Panc1 (cell line): ENCODE measurements at regions not wholly inside any gene's neighbourhood (a gene's known extent, or its start where the extent isn't known, plus 50 kb on each side); places are given as distances from the start of the nearest gene placed in this dataset.

Experiments used
- ATAC-seq: fragments of 200-7000 bp; cut with Tn5 transposase; 2 replicates; pipeline ENCODE4 v1.9.1; 2020; ENCODE audit warnings: mild to moderate bottlenecking, moderate library complexity
- BruUV-seq: library from RNA; stranded (reverse); fragments of 400-500 nt; replicated peaks from 2 replicates; lab custom pipeline; 2021; lab: Mats Ljungman, UMichigan
- CTCF ChIA-PET: fragments of 300-600 bp; sonication (Branson Sonifier 250); formaldehyde crosslinking; loops from one replicate; lab custom pipeline; 2022; ENCODE audit warnings: antibody characterized with exemption; lab: Charles Lee
- POLR2A ChIA-PET: fragments of 300-600 bp; sonication (Branson Sonifier 250); formaldehyde crosslinking; loops from one replicate; lab custom pipeline; 2022; ENCODE audit warnings: antibody characterized with exemption; lab: Charles Lee
- DNase-seq: peaks from one replicate; pipeline ENCODE4 v3.0.0-alpha.2; 2010; ENCODE audit warnings: low read depth, low spot score
- H3K27ac ChIP-seq: 2 replicates; pipeline ENCODE4 v1.5.1; 2011; ENCODE audit warnings: mild to moderate bottlenecking, low read length, inconsistent platforms
- H3K27me3 ChIP-seq: fragments of 200-500 bp; sonication (Bioruptor generic); 2 replicates; pipeline ENCODE4 v1.6.0; 2014; ENCODE audit warnings: low read length, inconsistent platforms; ENCODE audit not compliant: control insufficient read depth, insufficient read depth
- H3K36me3 ChIP-seq: fragments of 200-500 bp; sonication (Bioruptor generic); 2 replicates; pipeline ENCODE4 v1.5.1; 2014; ENCODE audit warnings: inconsistent platforms, mild to moderate bottlenecking, low read length, moderate library complexity; ENCODE audit not compliant: control insufficient read depth, insufficient read depth
- H3K4me1 ChIP-seq: 2 replicates; pipeline ENCODE4 v1.5.1; 2011; ENCODE audit warnings: inconsistent platforms, mild to moderate bottlenecking, low read length, moderate library complexity; ENCODE audit not compliant: control insufficient read depth, insufficient read depth
- H3K4me3 ChIP-seq, 2 experiments: 2 replicates each; pipeline ENCODE4 v1.5.1; 2011 to 2012; ENCODE audit warnings: low read depth in 2 of 2, low read length in 2 of 2, mild to moderate bottlenecking in 2 of 2, inconsistent platforms in 1 of 2, moderate library complexity in 1 of 2
- H3K9me3 ChIP-seq: fragments of 200-500 bp; sonication (Bioruptor generic); 2 replicates; pipeline ENCODE4 v1.5.1; 2014; ENCODE audit warnings: low read depth, mild to moderate bottlenecking, inconsistent platforms, low read length, moderate library complexity; ENCODE audit not compliant: control insufficient read depth, insufficient read depth
- POLR2AphosphoS5 ChIP-seq: IDR thresholded peaks from 2 replicates; pipeline ENCODE4 v1.6.1; 2012; ENCODE audit warnings: mild to moderate bottlenecking, low read depth, low read length, moderate library complexity
- SIN3A ChIP-seq: IDR thresholded peaks from 2 replicates; pipeline ENCODE4 v1.6.1; 2012; ENCODE audit warnings: low read depth, mild to moderate bottlenecking, low read length, moderate library complexity, borderline replicate concordance; ENCODE audit not compliant: insufficient read depth
- TCF7L2 ChIP-seq: IDR thresholded peaks from 2 replicates; pipeline ENCODE4 v1.6.1; 2011; ENCODE audit warnings: mild to moderate bottlenecking, low read depth, low read length, inconsistent platforms
- in situ Hi-C: cut with HindIII; loops from 2 replicates; pipeline ENCODE4 v1.10.0; 2016; ENCODE audit warnings: low sequenced_read_pairs, low pct_unique_long_range_greater_than_20kb
- intact Hi-C: fragments of 100-400 bp; cut with micrococcal nuclease; formaldehyde crosslinking; loops from one replicate; pipeline ENCODE4 v1.10.0; 2022; ENCODE audit not compliant: unreplicated experiment
- TF ChIP-seq, protein P1 (sequence below), 2 experiments: IDR thresholded peaks; 2 replicates each; pipeline ENCODE4 v1.6.1; 2011 to 2012; ENCODE audit warnings: low read depth in 2 of 2, control low read depth in 1 of 2, low read length in 1 of 2, mild to moderate bottlenecking in 1 of 2, moderate library complexity in 1 of 2; ENCODE audit not compliant: insufficient read depth in 1 of 2
- TF ChIP-seq, protein P2 (sequence below): fragments of 450-650 bp; IDR thresholded peaks from 2 replicates; pipeline ENCODE4 v1.5.1; 2017; ENCODE audit warnings: mild to moderate bottlenecking

DNA sequence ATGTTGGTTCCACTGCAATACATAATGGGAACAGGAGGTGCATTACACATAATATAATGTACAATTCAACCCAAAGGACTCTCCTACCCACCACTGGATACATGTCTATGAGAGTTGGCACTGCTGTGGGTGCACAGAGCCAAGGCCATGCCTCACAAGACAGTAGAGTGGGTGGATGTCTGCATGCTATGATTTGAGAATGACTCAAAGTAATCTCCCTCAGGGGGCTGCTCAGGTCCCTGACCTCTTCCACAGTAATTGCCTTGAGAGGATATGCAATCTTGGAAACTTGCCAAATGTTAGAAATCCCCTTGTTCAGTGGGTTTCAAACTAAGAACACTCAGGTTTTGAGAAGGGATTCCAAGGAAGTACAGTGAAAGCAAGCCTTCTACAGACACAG is 79.0 kb downstream of the ANKEF1 start:
- Histone ChIP-seq H3K4me3 (no peak overlapping the region), H3K4me1 (no peaks in the 10 kb centered on the region), H3K27ac (no peak overlapping the region), H3K36me3 (no peaks in the 10 kb centered on the region), H3K9me3 (no peaks in the 10 kb centered on the region), H3K27me3 (no peaks in the 10 kb centered on the region)
- in situ Hi-C loops (no loop called here), intact Hi-C loops (no loop called here)
- ATAC-seq: no peak
- no peak for TF ChIP-seq TCF7L2
- TF ChIP-seq, protein P1, sequence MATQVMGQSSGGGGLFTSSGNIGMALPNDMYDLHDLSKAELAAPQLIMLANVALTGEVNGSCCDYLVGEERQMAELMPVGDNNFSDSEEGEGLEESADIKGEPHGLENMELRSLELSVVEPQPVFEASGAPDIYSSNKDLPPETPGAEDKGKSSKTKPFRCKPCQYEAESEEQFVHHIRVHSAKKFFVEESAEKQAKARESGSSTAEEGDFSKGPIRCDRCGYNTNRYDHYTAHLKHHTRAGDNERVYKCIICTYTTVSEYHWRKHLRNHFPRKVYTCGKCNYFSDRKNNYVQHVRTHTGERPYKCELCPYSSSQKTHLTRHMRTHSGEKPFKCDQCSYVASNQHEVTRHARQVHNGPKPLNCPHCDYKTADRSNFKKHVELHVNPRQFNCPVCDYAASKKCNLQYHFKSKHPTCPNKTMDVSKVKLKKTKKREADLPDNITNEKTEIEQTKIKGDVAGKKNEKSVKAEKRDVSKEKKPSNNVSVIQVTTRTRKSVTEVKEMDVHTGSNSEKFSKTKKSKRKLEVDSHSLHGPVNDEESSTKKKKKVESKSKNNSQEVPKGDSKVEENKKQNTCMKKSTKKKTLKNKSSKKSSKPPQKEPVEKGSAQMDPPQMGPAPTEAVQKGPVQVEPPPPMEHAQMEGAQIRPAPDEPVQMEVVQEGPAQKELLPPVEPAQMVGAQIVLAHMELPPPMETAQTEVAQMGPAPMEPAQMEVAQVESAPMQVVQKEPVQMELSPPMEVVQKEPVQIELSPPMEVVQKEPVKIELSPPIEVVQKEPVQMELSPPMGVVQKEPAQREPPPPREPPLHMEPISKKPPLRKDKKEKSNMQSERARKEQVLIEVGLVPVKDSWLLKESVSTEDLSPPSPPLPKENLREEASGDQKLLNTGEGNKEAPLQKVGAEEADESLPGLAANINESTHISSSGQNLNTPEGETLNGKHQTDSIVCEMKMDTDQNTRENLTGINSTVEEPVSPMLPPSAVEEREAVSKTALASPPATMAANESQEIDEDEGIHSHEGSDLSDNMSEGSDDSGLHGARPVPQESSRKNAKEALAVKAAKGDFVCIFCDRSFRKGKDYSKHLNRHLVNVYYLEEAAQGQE (IDR thresholded peaks at IDR 0.05; ENCODE audit: insufficient read depth in 1 of 2, low read depth in 2 of 2, low read length in 1 of 2): no peak
- no peak for TF ChIP-seq SIN3A
- no peak for TF ChIP-seq POLR2AphosphoS5
- TF ChIP-seq, protein P2, sequence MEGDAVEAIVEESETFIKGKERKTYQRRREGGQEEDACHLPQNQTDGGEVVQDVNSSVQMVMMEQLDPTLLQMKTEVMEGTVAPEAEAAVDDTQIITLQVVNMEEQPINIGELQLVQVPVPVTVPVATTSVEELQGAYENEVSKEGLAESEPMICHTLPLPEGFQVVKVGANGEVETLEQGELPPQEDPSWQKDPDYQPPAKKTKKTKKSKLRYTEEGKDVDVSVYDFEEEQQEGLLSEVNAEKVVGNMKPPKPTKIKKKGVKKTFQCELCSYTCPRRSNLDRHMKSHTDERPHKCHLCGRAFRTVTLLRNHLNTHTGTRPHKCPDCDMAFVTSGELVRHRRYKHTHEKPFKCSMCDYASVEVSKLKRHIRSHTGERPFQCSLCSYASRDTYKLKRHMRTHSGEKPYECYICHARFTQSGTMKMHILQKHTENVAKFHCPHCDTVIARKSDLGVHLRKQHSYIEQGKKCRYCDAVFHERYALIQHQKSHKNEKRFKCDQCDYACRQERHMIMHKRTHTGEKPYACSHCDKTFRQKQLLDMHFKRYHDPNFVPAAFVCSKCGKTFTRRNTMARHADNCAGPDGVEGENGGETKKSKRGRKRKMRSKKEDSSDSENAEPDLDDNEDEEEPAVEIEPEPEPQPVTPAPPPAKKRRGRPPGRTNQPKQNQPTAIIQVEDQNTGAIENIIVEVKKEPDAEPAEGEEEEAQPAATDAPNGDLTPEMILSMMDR: no peak
- ChIA-PET CTCF (no interaction called here), POLR2A (no interaction called here)
- no peak for DNase-seq
- BruUV-seq: no TSS peak

DNA sequence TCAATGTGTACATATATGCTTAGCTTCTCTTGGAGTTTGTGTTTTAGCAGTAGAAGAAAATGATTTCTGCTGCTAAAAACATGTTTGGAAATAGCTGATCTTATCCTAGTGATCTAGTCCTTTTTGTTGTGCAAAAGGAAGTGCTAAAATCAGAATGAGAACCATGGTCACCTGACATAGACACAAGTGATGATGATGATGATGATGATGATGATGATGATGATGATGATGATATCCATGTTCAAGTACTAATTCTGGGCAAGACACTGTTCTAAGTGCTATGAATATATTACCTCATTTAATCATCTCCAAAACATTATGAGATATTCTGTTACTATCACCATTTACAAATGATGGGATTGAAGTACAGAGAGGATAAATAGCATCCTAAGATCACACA is 79.8 kb downstream of the ANKEF1 start:
- ChIA-PET POLR2A (no interaction called here), CTCF (no interaction called here)
- ATAC-seq (no peak), DNase-seq (no peak)
- Histone ChIP-seq H3K27me3 (no peaks in the 10 kb centered on the region), H3K4me3 (no peak overlapping the region), H3K36me3 (no peaks in the 10 kb centered on the region), H3K4me1 (no peaks in the 10 kb centered on the region), H3K27ac (no peak overlapping the region), H3K9me3 (no peaks in the 10 kb centered on the region)
- TF ChIP-seq, protein P1 (IDR thresholded peaks at IDR 0.05; ENCODE audit: insufficient read depth in 1 of 2, low read depth in 2 of 2, low read length in 1 of 2): no peak
- no peak for TF ChIP-seq POLR2AphosphoS5
- BruUV-seq: no TSS peak
- intact Hi-C loops (no loop called here), in situ Hi-C loops (no loop called here)
